AG09319 (cell line): ENCODE measurements at regions not wholly inside any gene's neighbourhood (a gene's known extent, or its start where the extent isn't known, plus 50 kb on each side); places are given as distances from the start of the nearest gene placed in this dataset.

ENCODE experiments used
- DNase-seq: peaks from one replicate; pipeline ENCODE4 v3.0.0-alpha.2; 2010; ENCODE audit warnings: low read depth; ENCODE audit errors: extremely low read depth
- TF ChIP-seq, protein P1 (sequence below): IDR thresholded peaks from 2 replicates; pipeline ENCODE4 v1.5.1; 2011; ENCODE audit warnings: low read depth, mild to moderate bottlenecking, inconsistent platforms, low read length, moderate library complexity

DNA sequence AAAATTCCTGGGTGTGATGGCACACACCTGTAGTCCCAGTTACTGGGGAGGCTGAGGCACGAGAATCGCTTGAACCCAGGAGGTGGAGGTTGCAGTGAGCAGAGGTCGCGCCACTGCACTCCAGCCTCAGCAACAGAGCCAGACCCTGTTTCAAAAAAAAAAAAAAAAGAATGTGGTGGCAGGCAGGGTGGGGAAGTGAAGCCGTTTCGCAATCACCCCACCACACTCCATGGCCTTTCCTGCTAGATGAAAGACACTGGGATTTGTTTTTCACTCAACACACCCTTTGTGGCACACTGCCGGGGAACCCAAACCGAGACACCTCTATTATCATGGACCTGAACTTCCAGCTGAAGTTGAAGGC lies 172.4 kb upstream of the IQSEC1 start:
- no peak for DNase-seq
- TF ChIP-seq, protein P1, sequence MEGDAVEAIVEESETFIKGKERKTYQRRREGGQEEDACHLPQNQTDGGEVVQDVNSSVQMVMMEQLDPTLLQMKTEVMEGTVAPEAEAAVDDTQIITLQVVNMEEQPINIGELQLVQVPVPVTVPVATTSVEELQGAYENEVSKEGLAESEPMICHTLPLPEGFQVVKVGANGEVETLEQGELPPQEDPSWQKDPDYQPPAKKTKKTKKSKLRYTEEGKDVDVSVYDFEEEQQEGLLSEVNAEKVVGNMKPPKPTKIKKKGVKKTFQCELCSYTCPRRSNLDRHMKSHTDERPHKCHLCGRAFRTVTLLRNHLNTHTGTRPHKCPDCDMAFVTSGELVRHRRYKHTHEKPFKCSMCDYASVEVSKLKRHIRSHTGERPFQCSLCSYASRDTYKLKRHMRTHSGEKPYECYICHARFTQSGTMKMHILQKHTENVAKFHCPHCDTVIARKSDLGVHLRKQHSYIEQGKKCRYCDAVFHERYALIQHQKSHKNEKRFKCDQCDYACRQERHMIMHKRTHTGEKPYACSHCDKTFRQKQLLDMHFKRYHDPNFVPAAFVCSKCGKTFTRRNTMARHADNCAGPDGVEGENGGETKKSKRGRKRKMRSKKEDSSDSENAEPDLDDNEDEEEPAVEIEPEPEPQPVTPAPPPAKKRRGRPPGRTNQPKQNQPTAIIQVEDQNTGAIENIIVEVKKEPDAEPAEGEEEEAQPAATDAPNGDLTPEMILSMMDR: no peak

DNA sequence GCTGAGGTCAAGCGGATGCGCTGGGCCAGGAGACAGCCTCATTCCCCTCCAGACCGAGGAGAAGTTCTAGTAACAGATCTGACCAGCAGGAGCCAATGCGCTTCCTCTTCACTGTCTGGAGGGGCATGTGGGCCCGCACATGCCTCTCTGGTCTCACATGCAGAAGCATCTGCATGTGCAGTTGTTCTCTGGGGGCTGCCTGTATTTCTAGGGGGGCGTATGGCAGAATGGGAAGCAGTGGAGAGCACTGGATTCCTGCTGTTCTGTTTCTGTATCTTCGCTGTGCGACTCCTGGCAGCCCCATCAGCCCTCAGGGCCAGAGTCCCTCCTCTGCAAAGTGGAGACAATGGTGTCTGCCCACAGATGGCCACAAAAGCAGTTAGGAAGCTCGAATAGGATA lies 170.4 kb upstream of the IQSEC1 start:
- DNase-seq: no peak
- TF ChIP-seq, protein P1: no peak

DNA sequence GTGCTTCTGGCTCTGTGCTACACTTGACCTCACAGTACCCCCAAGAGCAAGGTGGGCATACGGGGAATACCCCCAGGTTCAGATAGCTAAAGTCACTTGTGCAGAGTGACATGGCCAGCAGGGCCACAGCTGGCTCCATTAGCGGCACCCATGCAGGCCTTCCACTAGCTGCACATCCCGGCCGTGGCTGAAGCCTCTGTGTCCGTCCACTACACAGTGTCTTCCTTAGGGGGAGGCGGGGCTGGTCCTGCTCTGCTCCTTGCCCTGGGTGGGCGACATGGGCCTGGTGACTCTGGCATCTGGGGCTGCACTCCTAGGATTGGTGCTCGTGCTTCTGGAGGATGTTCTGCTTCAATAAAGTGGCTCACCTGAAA lies 169.1 kb upstream of the IQSEC1 start:
- DNase-seq: no peak
- TF ChIP-seq, protein P1: no peak

DNA sequence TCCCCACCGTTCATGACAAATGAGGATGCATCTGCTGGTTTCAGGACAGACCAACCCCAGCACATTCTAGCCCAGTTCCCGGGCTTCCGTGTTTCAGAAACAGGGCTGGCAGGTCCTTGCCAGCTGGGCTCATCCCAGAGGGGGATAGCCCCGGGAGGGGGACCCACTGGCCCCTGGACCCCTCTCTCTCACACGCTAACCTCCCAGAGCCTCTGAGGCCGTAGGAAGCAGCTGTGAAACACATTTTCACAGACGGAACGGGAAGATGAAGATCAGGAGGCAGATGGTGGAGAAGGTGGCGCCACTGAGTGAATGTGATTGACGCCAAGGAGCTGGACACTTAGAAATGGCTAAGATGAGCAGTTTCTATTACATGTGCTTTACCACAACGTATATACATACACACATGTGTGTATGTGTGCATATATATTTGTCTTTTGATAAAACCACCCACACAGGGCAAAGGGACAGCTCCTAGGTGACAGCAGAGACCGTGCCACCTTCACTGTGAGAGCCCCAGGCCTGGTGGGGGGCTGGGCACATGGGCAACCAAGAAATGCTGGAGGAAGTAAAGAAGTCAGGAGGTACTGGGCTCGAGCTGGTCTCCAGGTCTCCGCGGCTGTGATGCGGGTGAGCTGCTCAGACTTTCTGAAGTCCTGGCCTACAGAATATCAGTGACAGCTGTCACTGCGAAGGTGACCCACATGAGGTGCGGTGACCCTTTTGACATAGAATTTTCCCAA lies 168.6 kb upstream of the IQSEC1 start:
- TF ChIP-seq, protein P1: no peak
- no peak for DNase-seq

- TF ChIP-seq, protein P1: no peak
- no peak for DNase-seq
These were observed 167.8 kb upstream of the IQSEC1 start for GRCh38 chr3:13240928-13241618.

DNA sequence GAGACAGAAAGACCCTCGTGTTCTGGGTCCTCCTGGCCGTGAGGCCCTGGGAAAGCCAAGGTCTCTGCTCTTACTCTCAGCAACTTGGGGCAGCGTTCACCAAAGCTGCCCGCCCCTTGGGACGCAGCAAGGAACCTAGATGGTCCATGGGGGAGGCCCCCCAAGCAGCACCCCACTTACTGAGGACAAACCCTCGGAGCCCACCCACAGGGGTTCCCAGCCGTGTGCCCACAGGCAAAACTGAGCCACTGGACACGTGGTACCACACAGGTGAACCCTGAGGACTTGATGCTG lies 166.2 kb upstream of the IQSEC1 start:
- TF ChIP-seq, protein P1: no peak
- DNase-seq: no peak

GRCh38 chr3:13238687-13239466 lies 165.6 kb upstream of the IQSEC1 start:
- TF ChIP-seq, protein P1: no peak
- DNase-seq: no peak
